ENCODE measurements at regions not wholly inside any gene's neighbourhood (a gene's known extent, or its start where the extent isn't known, plus 50 kb on each side); places are given as distances from the start of the nearest gene placed in this dataset.

DNA sequence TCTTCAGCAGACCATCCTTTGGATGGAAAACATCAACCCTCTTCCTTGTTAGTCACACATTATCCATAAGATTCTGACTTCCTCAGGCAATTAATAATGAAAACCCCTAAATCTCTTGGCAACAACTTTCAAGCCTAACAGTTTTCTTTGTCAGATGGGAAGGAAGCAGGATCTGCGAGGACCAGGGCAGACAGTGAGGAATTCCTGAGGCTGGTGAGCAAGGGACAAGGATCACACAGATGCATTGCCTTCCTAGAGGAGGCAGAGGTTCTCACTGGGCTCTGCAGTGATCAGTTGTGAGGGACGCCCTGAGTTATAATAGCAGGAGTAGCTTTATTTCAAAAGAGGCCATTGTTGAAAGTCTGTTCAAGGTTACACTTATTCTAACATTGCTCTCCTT, 195.4 kb downstream of the SLIT2 start:
- no peak for DNase-seq (ENCODE audit: low spot score)

DNA sequence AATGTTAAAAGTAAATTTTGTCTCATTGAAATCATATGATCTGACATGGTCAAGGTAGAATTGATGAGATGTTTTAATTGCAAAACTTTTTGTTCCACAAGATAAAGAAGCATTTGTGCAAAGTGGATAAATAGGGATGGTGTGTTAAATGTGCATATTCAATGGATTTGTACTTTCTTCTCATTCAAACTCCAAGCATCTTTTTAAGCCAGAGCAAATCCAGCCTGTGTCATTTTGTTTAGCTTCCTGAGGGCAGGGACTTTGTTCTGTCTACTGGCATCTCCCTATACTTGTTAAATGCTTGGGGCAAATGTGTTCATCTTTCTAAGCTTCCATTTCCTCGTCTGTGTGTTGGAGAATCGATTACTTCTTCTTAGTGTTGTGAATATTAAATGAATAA, 200.3 kb downstream of the SLIT2 start:
- no peak for DNase-seq (ENCODE audit: low spot score)

DNA sequence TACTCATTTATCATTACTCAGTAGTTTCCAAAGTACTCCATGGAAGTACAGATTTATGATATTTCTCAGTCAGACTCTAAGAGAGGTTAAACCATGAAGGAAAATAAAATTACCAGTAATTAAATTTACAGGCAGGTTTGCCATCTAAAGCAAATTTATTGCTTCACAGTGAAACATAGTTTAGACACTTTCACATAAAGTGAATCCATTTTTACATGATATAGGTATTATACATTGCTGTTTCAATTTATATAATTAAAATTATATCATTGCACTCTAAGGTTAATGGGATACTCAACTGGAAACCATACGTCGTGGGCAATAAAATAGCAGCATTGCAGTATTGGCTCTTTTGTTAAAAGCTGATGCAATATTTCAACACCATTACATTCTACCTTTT, 202.8 kb downstream of the SLIT2 start:
- no peak for DNase-seq (ENCODE audit: low spot score)

DNA sequence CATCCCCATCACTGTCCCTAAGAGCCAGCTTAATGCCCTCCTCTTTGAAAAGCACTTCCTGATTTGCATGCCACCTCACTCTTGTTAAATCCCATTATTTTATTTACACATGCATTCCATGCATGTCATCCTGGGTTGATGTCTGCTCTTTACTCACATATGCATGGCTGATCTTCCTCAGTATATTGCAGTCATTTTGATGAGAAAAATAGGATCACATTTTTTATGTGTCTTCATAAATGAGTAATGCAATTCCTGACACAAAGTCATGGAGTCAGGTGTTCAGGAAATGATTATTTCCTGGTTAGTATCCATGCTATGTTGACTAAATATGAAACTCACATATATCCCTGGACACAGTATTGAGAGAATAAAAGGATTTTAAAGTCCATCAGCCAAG, 204.7 kb downstream of the SLIT2 start:
- DNase-seq (ENCODE audit: low spot score) = no peak

DNA sequence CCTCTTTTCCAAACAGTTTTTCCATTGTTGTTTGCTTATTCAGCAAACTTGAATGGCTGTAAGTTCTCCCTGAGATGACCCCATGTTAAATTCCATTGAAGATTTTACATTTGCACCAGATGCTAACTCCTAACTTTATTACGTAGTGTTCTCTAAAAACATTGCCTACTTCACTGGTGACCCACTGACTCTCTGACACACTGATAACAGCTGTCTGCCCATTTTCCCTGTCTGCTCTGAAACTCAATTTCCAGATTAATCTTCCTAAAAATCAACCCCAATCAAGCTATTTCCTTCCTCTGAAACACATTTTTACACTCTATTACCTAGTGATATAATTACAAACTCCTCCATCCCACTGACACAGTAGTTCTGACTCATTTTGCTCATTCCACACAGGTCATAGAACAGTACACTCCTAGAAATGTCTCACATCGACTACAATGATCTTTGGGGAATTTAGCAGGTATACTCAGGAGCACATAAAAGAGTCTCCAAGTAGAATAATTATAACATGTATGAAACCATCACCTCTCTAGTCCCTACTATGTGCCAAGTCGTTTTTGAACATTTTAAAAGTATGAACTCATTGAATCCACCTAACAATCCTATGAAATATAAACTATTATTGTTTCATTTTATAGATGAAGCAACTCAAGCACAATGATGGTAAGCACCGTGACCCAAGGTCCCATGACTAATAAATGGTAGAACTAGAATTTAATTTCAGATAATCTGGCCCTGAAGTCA, 210.9 kb downstream of the SLIT2 start:
- DNase-seq (ENCODE audit: low spot score) = no peak

DNA sequence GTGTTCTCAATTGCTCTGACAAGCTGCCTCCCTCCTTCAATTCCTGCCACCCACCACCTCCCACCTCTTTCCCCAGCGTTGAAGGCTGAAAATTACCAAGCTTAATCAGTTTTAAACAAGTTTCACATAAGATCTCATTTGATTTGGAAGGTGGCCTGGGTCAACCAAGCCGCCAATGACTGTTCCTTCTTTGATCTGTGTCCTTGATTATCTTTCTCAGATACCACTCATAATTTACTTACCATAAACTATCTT, 211.4 kb downstream of the SLIT2 start:
- no peak for DNase-seq (ENCODE audit: low spot score)

DNA sequence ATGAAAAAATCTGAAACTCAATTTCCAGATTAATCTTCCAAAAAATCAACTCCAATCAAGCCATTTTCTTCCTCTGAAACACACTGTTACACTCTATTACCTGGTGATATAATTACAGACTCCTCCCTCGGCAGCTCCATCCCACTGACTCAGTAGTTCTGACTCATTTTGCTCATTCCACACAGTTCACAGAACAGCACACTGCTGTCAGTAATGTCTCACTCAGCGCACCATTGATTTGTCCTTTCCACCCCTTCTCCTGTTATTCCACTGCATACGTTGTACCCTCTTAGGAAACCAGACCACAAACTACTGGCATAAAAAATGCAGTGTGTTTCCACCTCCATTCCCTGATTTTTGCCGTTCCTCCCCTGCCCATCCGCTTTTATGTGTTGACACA, 212.7 kb downstream of the SLIT2 start:
- DNase-seq (ENCODE audit: low spot score) = no peak

DNA sequence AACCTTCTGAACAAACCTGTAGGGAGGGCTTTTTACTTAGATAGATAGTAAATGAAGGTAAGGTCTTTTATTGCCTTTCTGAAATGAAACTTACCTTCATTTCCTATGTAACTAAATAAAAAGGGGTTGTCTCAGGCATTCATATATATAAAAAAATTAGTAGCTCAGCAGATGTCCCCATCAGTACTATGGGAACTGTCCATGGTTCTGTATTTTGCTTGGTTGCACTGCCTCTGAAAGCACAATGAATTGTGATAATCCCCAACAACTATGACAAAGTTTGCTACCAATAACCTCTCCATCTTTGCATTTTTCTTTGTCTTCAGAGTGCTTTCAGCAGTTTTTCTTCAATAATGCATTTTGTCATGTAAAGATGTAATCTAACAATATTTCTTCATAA, 222.4 kb downstream of the SLIT2 start:
- DNase-seq (ENCODE audit: low spot score) = peak; percentile 31

DNA sequence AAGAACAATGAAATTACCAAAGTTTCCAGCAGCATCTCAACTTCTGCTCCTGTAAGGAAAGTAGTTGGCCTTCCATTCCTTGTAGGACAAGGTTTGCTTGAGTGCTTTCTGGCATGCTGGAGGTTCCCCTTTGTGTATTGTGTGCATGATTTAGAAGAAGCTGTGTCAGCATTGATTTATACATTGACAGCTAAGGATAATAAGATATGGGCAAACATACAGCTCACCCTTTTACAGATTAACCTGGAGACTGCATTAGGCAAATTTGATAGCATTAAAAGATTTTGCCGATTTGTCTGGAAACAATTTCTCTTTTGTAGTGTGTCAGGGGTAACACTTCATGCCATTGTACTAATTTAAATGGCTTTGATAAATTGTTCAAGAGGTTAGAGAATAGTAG, 221.8 kb upstream of the PACRGL start:
- no peak for DNase-seq (ENCODE audit: low spot score)

DNA sequence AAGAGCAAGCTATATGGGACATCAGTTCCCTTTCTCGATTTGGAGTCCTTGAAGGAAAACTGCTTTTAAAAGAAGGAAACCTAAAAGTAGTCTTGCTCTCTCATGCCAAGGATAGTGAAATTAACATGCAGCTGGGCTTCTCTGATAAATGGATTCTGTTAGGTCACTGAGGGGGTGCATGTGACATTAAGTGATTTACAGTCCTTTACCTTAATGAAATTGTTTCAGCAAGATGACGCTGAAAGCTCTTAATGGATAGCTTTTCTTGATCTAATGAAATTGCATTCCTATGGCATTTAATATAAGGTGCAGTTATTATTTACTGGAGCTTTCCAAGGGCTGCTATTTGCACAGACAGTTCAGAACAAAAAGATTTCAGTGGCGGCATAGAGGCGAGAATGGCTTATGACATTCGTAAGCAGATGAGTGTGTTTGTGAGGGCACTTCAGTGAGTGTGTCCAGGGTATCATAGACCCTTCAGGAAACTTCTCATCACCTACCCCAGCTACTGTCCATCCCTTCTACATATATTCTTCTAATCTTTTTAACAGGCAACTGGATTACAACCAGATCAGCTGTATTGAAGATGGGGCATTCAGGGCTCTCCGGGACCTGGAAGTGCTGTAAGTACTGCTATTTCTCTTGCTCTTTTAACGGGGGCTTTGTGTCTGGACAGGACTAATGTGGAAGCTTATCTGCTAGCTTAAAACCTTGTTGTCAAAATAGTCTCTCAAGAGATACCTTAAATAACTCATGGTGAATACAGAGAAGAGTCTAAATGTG, 219.9 kb upstream of the PACRGL start:
- DNase-seq (ENCODE audit: low spot score) = no peak

DNA sequence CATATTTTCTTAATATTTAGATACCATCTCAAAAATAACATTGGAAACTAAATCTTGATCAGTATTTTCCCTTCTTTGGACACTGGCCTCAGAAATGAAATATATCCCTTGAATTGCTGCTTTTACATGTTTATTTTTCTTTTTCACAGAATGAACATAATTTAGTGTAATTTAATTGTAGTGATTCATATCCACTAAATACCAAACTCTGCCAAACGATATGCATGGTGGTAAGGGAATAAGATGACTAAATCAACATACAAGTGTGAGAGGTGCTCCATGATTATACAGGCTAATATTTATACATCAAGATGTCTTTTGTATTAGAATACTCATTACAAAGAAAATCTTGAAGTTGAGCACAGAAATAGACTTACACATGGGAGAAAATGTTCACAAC, 216.8 kb upstream of the PACRGL start:
- no peak for DNase-seq (ENCODE audit: low spot score)

DNA sequence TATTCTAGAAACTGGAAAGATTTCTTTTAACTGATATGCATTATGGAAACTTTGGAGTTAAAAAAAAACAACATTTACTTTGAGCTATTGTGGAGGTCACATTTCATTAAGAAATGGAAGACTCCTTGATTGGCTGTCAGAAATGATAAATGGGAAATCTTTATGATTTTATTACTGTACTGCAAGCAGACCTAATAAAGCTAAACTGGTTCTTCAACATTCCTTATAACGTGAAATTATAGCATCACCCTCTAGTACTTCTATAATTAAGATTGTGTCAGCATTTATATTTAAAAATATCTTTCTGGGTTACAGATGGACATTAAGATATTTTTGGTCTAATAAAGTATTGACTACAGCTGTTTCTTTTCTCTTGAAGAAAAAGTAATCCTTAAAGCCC, 213.8 kb upstream of the PACRGL start:
- no peak for DNase-seq (ENCODE audit: low spot score)

DNA sequence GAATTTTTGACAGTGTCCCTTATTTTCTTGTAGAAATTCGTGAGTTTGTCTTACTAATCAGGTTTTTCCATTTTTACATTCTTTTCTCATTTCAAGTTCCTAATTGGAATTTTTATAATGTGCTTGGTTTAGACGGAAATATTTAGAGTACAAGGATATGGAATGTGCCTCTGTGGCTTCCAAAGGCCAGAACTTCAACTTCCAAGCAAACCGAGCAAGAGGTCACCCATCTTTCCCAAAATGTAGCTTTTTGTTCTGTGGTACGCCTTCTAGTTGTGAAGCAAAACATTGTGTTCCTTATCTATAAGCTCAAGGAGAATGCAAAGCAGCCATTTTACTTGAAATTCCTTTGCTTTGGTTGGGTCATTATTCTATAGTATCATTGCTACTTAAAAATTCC, 212.8 kb upstream of the PACRGL start:
- no peak for DNase-seq (ENCODE audit: low spot score)

DNA sequence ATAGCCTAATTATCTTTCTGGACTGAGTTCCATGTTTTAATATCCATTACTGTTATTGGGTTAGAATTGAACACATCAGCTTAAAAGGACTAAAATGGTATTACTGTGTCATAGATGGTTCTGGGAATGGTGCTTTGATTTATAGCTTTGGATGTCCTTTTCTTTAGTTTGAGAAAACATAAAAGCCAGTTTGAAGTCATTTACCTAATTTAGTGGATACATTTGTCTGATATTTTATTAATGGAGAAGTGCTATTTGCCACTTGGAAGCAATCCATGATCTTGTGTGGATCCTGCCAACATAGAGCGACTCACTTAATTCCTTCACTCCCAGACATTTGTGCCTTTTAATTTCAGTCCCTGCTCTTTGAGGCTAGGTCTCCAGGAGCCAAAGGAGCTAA, 212.4 kb upstream of the PACRGL start:
- DNase-seq (ENCODE audit: low spot score) = peak; percentile 28

DNA sequence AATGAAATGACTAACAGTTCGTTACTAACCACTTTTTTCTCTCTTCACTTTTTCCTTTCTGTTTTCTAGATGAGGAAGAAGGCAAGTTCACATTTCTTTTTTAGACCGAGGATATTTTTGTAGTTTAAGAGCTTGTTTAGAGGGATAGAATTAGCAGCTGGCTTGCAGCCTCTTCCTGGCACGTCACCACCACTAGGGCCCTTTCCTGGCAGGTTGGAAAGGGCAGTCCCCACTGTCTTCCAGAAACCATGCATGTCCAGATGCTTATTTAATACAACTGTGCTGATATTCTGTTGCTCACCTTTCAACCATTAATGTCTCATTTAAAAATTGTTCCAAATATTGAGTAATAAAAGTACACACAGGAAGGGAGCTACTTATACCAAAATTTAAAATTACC, 209.5 kb upstream of the PACRGL start:
- no peak for DNase-seq (ENCODE audit: low spot score)

DNA sequence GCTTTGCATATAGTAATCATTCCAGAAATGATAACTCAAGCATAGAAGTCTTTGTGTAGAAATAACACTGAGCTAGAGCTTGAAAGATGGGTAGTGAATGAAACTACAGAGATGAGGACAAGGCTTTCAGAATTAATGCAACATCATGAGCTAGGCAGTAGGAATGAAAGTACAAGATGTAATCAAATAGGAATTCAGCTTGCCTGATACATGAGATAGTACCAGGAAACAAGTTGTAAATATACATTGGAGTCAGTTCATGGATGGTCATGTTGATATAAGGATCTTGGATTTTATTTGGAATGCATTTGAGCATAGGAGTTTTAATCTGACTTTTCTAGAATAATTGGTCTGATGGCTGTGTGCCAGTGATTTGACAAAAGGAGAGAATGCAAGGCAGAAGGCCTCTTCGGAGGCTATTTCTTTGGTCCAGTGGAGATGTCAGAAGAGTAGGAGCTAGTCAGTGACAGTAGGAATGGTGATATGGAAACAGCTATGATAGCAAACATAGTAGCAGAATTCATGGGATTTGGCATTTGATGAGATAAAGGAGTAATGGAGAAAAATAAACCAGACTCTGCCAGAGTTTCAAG, 206.4 kb upstream of the PACRGL start:
- DNase-seq (ENCODE audit: low spot score) = peak; percentile 20

DNA sequence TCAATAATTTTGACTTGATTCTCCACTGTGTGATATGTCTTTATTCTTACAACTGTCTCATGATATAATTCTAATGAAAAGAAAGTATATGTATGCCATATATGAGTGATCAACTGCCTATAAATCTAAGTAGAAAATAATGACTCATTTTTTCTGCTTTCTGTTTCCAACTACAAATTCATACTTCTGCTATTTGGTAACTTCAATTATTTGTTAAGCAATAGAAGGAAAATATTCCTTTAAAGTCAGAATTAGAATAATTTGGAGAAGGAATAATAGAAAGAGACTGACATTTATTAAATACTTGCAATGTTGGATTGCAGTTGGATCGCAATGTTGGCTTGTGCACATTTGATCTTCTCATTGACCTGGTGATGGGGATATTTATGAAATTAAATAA, 204.2 kb upstream of the PACRGL start:
- DNase-seq (ENCODE audit: low spot score) = no peak

DNA sequence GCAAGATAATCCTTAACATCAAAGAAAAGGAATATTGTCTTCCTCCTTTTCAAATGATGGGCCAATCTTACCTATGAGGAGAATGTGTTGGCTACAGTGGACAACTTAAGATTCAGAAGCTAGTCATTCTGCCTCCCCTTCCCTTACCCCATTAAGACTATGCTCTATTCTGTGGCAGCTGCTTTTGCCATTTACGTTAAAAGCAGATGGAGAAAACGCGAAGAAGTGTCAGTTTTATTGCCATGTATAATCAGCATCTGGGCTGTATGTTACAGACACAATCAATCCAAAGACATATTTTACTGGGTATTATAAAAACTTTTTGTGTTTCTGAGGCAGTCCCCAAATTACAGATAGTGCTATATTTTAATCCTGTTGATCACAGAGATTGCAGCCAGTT, 196.1 kb upstream of the PACRGL start:
- DNase-seq (ENCODE audit: low spot score) = no peak

DNA sequence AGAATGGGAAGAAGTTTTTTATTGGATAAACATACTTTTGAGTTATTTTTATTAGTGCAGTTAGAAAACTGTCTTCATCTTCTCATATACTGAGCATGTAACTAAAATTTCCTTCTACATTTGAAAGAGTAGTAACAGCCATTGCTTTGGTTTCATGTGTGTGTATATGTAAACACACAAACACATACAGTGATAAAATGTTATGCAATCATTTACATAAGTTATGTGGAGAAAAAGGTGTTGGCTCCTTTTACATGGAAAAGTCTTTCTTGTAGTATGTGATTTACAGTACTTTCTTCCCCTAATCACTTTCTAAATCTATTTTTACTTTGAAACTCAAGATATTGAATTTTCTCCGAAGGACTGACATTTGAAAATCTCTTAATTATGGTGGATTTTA, 194.3 kb upstream of the PACRGL start:
- no peak for DNase-seq (ENCODE audit: low spot score)

DNA sequence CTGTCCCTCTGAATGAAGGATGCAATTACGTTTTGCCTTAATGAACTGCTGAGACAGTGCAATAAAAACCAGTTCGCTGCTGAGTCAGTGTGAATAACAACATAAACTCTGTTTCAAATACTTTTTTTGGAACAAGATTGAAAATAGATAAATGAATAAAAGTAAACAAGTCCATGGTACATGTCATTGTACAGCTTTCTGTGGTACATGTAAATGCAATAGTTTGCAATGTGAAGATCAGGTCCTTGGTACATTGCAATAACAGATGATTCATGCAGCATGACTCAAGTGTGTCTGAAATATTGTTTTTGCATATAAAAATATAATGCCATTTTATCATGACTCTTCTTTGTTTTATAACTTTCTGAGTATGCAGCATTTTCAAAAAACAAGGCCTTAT, 193.4 kb upstream of the PACRGL start:
- DNase-seq (ENCODE audit: low spot score) = no peak

DNA sequence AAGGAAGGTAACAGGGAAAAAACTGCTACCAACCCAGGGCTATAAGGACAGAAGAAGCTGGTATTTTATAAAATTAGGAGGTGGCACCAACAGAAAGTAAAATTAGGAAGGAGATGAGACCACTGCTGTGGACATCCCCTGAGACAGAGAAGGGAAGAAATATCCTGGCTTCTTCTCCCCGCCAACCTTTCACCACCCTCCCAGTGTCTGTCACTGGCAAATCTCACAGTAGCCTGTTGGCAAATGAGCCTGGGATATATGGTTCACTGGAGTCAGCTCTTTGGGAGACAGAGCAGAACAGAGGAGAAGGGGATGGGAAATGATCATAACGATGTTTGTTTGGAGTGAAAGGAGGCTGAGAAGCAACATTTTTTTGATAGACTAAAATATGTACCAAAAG, 190.9 kb upstream of the PACRGL start:
- no peak for DNase-seq (ENCODE audit: low spot score)

DNA sequence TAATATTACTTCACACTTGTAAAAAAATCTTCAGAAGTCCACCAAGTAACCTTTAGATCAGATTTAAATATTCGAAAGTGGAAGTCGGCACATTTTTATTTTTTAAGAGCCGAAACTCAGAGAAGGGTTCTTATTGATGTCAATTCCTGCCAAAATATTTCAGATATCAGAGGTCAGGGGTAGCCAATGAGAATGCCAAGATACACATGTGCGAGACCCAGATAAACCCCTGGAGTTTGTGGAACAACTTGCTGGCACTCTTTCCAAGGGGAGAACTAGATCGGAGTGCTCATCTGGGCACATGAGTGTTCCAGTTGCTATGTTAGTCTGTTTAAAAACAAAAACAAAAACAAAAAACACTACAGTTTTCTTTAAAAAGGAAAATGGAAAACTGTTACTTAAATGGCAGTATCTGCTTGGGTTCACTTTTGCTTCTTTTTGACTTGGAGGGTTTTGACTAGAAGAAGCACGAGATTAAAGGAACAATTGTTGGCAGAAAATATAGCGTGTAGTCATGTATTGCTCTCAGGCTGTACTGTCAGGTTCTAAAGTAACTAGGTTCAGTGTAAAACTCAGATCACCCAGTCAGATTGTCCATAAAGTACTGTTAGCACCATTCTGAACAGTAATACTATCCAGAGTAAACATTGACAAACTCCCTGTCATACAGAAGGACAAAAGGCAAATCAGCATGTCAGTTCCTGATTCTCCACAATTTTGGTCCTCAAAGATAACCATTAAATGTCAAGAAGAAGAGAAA, 188.0 kb upstream of the PACRGL start:
- DNase-seq (ENCODE audit: low spot score) = peak; percentile 73

DNA sequence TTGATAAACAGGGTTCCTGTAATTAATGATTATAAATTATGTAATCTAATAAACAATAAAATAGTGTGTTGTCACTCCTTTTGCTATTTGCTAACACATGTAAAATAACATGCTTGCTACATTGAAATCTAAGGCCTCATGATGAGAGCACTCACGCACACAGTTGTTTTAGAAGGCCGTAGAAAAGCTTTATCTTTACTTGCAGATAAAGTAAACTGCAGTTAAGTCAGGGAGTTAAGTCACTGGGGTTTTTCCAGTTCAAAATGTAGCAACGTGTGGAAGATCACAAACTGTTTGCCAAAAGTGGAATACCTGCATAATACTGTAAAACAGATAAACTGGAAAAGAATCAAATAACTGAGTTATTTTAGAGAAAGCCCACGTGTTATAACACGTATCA, 187.3 kb upstream of the PACRGL start:
- peak; percentile 90 for DNase-seq (ENCODE audit: low spot score)
